HUES6 (cell line): ENCODE measurements at regions not wholly inside any gene's neighbourhood (a gene's known extent, or its start where the extent isn't known, plus 50 kb on each side); places are given as distances from the start of the nearest gene placed in this dataset.

ENCODE experiments used
- H3K27ac ChIP-seq: 2 replicates; pipeline ENCODE4 v1.7.0; 2013; ENCODE audit warnings: low read depth, mild to moderate bottlenecking, low read length, inconsistent platforms
- H3K27me3 ChIP-seq: 2 replicates; pipeline ENCODE4 v1.6.1; 2013; ENCODE audit warnings: low read length; ENCODE audit not compliant: control insufficient read depth, insufficient read depth
- H3K36me3 ChIP-seq: 2 replicates; pipeline ENCODE4 v1.6.1; 2013; ENCODE audit warnings: low read length; ENCODE audit not compliant: control insufficient read depth, insufficient read depth
- H3K4me1 ChIP-seq: 2 replicates; pipeline ENCODE4 v1.6.1; 2013; ENCODE audit warnings: low read length; ENCODE audit not compliant: control insufficient read depth, insufficient read depth
- H3K4me3 ChIP-seq: 2 replicates; pipeline ENCODE4 v1.5.1; 2013; ENCODE audit warnings: low read depth, low read length
- H3K9ac ChIP-seq: one replicate; pipeline ENCODE4 v1.6.1; 2013; ENCODE audit warnings: mild to moderate bottlenecking, low read length
- H3K9me3 ChIP-seq: 2 replicates; pipeline ENCODE4 v1.6.1; 2013; ENCODE audit warnings: low read depth, low read length; ENCODE audit not compliant: control insufficient read depth, insufficient read depth

GRCh38 chr11:116070520-116070919, 566.3 kb upstream of the CADM1 start:
- H3K27me3 ChIP-seq, result peaks cover 25% of the 10 kb centered on the region
- peaks cover 40% of the 10 kb centered on the region for H3K4me1 ChIP-seq
- H3K4me3 ChIP-seq, result no peak overlapping the region

GRCh38 chr11:116066777-116067176, 562.6 kb upstream of the CADM1 start:
- H3K36me3 ChIP-seq, result no peaks in the 10 kb centered on the region
- H3K9me3 ChIP-seq, result no peaks in the 10 kb centered on the region
- H3K4me3 ChIP-seq, result no peak overlapping the region
- no peak overlapping the region for H3K9ac ChIP-seq
- peaks cover 12% of the 10 kb centered on the region; the same call in 1 of the 2 replicates for H3K27me3 ChIP-seq
- H3K27ac ChIP-seq, result no peak overlapping the region
- H3K4me1 ChIP-seq, result peaks cover 13% of the 10 kb centered on the region

More at GRCh38 chr11:116070520-116070919, 566.3 kb upstream of the CADM1 start:
- Histone ChIP-seq H3K27ac (no peak overlapping the region), H3K9me3 (no peaks in the 10 kb centered on the region), H3K9ac (no peak overlapping the region), H3K36me3 (no peaks in the 10 kb centered on the region)

- no peak overlapping the region for H3K4me3 ChIP-seq
- H3K27me3 ChIP-seq, result peaks cover 11% of the 10 kb centered on the region; the same call in 1 of the 2 replicates
- H3K9ac ChIP-seq, result no peak overlapping the region
- no peaks in the 10 kb centered on the region for H3K9me3 ChIP-seq
- H3K4me1 ChIP-seq, result peaks cover 6% of the 10 kb centered on the region; the same call in 1 of the 2 replicates
- no peak overlapping the region for H3K27ac ChIP-seq
- no peaks in the 10 kb centered on the region for H3K36me3 ChIP-seq
These were observed 561.8 kb upstream of the CADM1 start for GRCh38 chr11:116065986-116066385.

GRCh38 chr11:116065191-116065895, 561.1 kb upstream of the CADM1 start:
- peaks cover 10% of the 10 kb centered on the region for H3K4me1 ChIP-seq
- H3K9ac ChIP-seq, result no peak overlapping the region
- no peak overlapping the region for H3K4me3 ChIP-seq
- H3K27me3 ChIP-seq, result peaks cover 11% of the 10 kb centered on the region; the same call in 1 of the 2 replicates
- H3K27ac ChIP-seq, result no peak overlapping the region
- H3K36me3 ChIP-seq, result no peaks in the 10 kb centered on the region
- no peaks in the 10 kb centered on the region for H3K9me3 ChIP-seq

GRCh38 chr11:116062490-116063171, 558.4 kb upstream of the CADM1 start:
- Histone ChIP-seq H3K4me1 (peaks cover 18% of the 10 kb centered on the region), H3K27me3 (peaks cover 11% of the 10 kb centered on the region; the same call in 1 of the 2 replicates), H3K4me3 (no peak overlapping the region), H3K27ac (no peak overlapping the region), H3K9me3 (no peaks in the 10 kb centered on the region), H3K9ac (no peak overlapping the region), H3K36me3 (no peaks in the 10 kb centered on the region)

GRCh38 chr11:116062129-116062489, 557.9 kb upstream of the CADM1 start:
- peaks cover 18% of the 10 kb centered on the region for H3K4me1 ChIP-seq
- no peaks in the 10 kb centered on the region for H3K36me3 ChIP-seq
- H3K27ac ChIP-seq, result no peak overlapping the region
- no peaks in the 10 kb centered on the region for H3K9me3 ChIP-seq
- H3K9ac ChIP-seq, result no peak overlapping the region
- peaks cover 11% of the 10 kb centered on the region; the same call in 1 of the 2 replicates for H3K27me3 ChIP-seq
- no peak overlapping the region for H3K4me3 ChIP-seq

GRCh38 chr11:116061322-116061721, 557.1 kb upstream of the CADM1 start:
- Histone ChIP-seq H3K4me1 (peaks cover 18% of the 10 kb centered on the region), H3K9ac (no peak overlapping the region), H3K9me3 (no peaks in the 10 kb centered on the region), H3K36me3 (no peaks in the 10 kb centered on the region), H3K4me3 (no peak overlapping the region), H3K27ac (no peak overlapping the region), H3K27me3 (peaks cover 11% of the 10 kb centered on the region; the same call in 1 of the 2 replicates)

- Histone ChIP-seq H3K27me3 (peaks cover 19% of the 10 kb centered on the region; the same call in 1 of the 2 replicates), H3K4me1 (peaks cover 18% of the 10 kb centered on the region), H3K27ac (no peak overlapping the region), H3K9ac (no peak overlapping the region), H3K36me3 (no peaks in the 10 kb centered on the region), H3K9me3 (no peaks in the 10 kb centered on the region), H3K4me3 (no peak overlapping the region)
These were observed 555.7 kb upstream of the CADM1 start for GRCh38 chr11:116059919-116060318.

GRCh38 chr11:116057000-116057399, 552.8 kb upstream of the CADM1 start:
- Histone ChIP-seq H3K4me3 (no peak overlapping the region), H3K9me3 (no peaks in the 10 kb centered on the region), H3K27ac (no peak overlapping the region), H3K9ac (no peak overlapping the region), H3K27me3 (peaks cover 20% of the 10 kb centered on the region; the same call in 1 of the 2 replicates), H3K4me1 (peaks cover 29% of the 10 kb centered on the region), H3K36me3 (no peaks in the 10 kb centered on the region)

GRCh38 chr11:116055064-116055463, 550.8 kb upstream of the CADM1 start:
- Histone ChIP-seq H3K27me3 (peaks cover 23% of the 10 kb centered on the region; the same call in 1 of the 2 replicates), H3K9ac (no peak overlapping the region)

GRCh38 chr11:116053548-116053919, 549.3 kb upstream of the CADM1 start:
- Histone ChIP-seq H3K27ac (no peak overlapping the region), H3K9me3 (no peaks in the 10 kb centered on the region), H3K4me1 (peaks cover 17% of the 10 kb centered on the region), H3K36me3 (no peaks in the 10 kb centered on the region), H3K9ac (no peak overlapping the region), H3K4me3 (no peak overlapping the region), H3K27me3 (peaks cover 23% of the 10 kb centered on the region; the same call in 1 of the 2 replicates)

More at GRCh38 chr11:116055064-116055463, 550.8 kb upstream of the CADM1 start:
- Histone ChIP-seq H3K36me3 (no peaks in the 10 kb centered on the region), H3K4me3 (no peak overlapping the region), H3K9me3 (no peaks in the 10 kb centered on the region), H3K27ac (no peak overlapping the region), H3K4me1 (peaks cover 22% of the 10 kb centered on the region)
